ENCODE measurements at regions not wholly inside any gene's neighbourhood (a gene's known extent, or its start where the extent isn't known, plus 50 kb on each side); places are given as distances from the start of the nearest gene placed in this dataset.
A peak's percentile ranks its signal among the peaks of the same experiment; 100 is the strongest.

- TF ChIP-seq PITX1 (CRISPR knock-in tag; IDR thresholded peaks at IDR 0.05) (0 out of 2 replicates have a peak, but pooled peaks have one; percentile 41), ZSCAN9 (CRISPR knock-in tag; IDR thresholded peaks at IDR 0.05; ENCODE audit: borderline replicate concordance) (peak; percentile 55; the same call in 1 of the 2 replicates), MAFK (conservative IDR thresholded peaks at IDR 0.05 in 1 of 2, IDR thresholded peaks at IDR 0.05 in 1 of 2; ENCODE audit: low read length in 2 of 2) (no peak), DPF2 (CRISPR knock-in tag; IDR thresholded peaks at IDR 0.05; ENCODE audit: borderline replicate concordance, low read depth) (peak; percentile 52), ZBTB10 (CRISPR knock-in tag; IDR thresholded peaks at IDR 0.05; ENCODE audit: borderline replicate concordance) (peak; percentile 96), SOX13 (IDR thresholded peaks at IDR 0.05) (peak; percentile 74), SOX13 (CRISPR knock-in tag; conservative IDR thresholded peaks at IDR 0.05 in 1 of 2, IDR thresholded peaks at IDR 0.05 in 1 of 2) (peak in 1 of 2 experiments; percentile 87; a peak in 2 of 4 replicates), ZNF574 (CRISPR knock-in tag; IDR thresholded peaks at IDR 0.05) (no peak; the same call in 1 of the 2 replicates), ZNF570 (CRISPR knock-in tag; IDR thresholded peaks at IDR 0.05; ENCODE audit: borderline replicate concordance) (no peak), ARID5B (CRISPR knock-in tag; IDR thresholded peaks at IDR 0.05) (peak; percentile 73; the same call in 1 of the 2 replicates), ZNF644 (CRISPR knock-in tag; IDR thresholded peaks at IDR 0.05; ENCODE audit: low read depth) (0 out of 2 replicates have a peak, but pooled peaks have one; percentile 52), TFAP4 (IDR thresholded peaks at IDR 0.05; ENCODE audit: borderline replicate concordance, low read depth) (peak; percentile 82), FOXP1 (IDR thresholded peaks at IDR 0.05) (no peak), FOXP1 (CRISPR knock-in tag; IDR thresholded peaks at IDR 0.05) (peak; percentile 74; the same call in 1 of the 2 replicates), STAG1 (CRISPR knock-in tag; IDR thresholded peaks at IDR 0.05) (peak; percentile 32), RARA (CRISPR knock-in tag; IDR thresholded peaks at IDR 0.05) (peak; percentile 69), NCOA2 (CRISPR knock-in tag; IDR thresholded peaks at IDR 0.05) (peak; percentile 57; the same call in 1 of the 2 replicates), SALL1 (CRISPR knock-in tag; IDR thresholded peaks at IDR 0.05) (peak; percentile 3; the same call in 1 of the 2 replicates), LCORL (IDR thresholded peaks at IDR 0.05) (peak; percentile 32), LCORL (CRISPR knock-in tag; IDR thresholded peaks at IDR 0.05) (peak; percentile 71; the same call in 1 of the 2 replicates), MXD4 (CRISPR knock-in tag; IDR thresholded peaks at IDR 0.05) (0 out of 2 replicates have a peak, but pooled peaks have one; percentile 7)
Observed at GRCh38 chr2:39504790-39505335, 67.8 kb upstream of the MAP4K3 start (continued).
